ENCODE measurements at regions not wholly inside any gene's neighbourhood (a gene's known extent, or its start where the extent isn't known, plus 50 kb on each side); places are given as distances from the start of the nearest gene placed in this dataset.

- TF ChIP-seq CTCF (IDR thresholded peaks at IDR 0.05) (no peak), POLR2A (IDR thresholded peaks at IDR 0.05) (no peak)
Measured at GRCh38 chr1:244988521-244988920, 124.2 kb upstream of the HNRNPU start.
